ENCODE measurements at regions not wholly inside any gene's neighbourhood (a gene's known extent, or its start where the extent isn't known, plus 50 kb on each side); places are given as distances from the start of the nearest gene placed in this dataset.

- peak overlapping the region; percentile 54 for H3K27ac Mint-ChIP-seq (ENCODE audit: unreplicated experiment)
Observed at GRCh38 chr7:15780271-15780670, 93.8 kb upstream of the MEOX2 start.

GRCh38 chr7:15778191-15778590 is 91.7 kb upstream of the MEOX2 start:
- Mint-ChIP-seq H3K27me3 (ENCODE audit: low read depth) (no peaks in the 10 kb centered on the region), H3K4me1 (ENCODE audit: low read depth) (peaks cover 11% of the 10 kb centered on the region), H3K9me3 (ENCODE audit: low read depth) (no peaks in the 10 kb centered on the region), H3K4me3 (ENCODE audit: unreplicated experiment) (no peak overlapping the region), H3K27ac (ENCODE audit: unreplicated experiment) (no peak overlapping the region), H3K36me3 (ENCODE audit: low read depth) (no peaks in the 10 kb centered on the region)
- TF ChIP-seq CTCF (IDR thresholded peaks at IDR 0.05) = no peak
- no peak for DNase-seq (ENCODE audit: low spot score)

More at GRCh38 chr7:15780271-15780670, 93.8 kb upstream of the MEOX2 start:
- Mint-ChIP-seq H3K4me1 (ENCODE audit: low read depth) (peaks cover 16% of the 10 kb centered on the region), H3K27me3 (ENCODE audit: low read depth) (no peaks in the 10 kb centered on the region), H3K4me3 (ENCODE audit: unreplicated experiment) (no peak overlapping the region), H3K9me3 (ENCODE audit: low read depth) (no peaks in the 10 kb centered on the region), H3K36me3 (ENCODE audit: low read depth) (no peaks in the 10 kb centered on the region)
- TF ChIP-seq CTCF (IDR thresholded peaks at IDR 0.05) = no peak
- DNase-seq (ENCODE audit: low spot score) = no peak

- DNase-seq (ENCODE audit: low spot score) = no peak
- H3K36me3 Mint-ChIP-seq (ENCODE audit: low read depth) = peaks cover 4% of the 10 kb centered on the region
- no peak overlapping the region for H3K27ac Mint-ChIP-seq (ENCODE audit: unreplicated experiment)
- H3K9me3 Mint-ChIP-seq (ENCODE audit: low read depth) = peaks cover 7% of the 10 kb centered on the region
- no peak overlapping the region for H3K4me3 Mint-ChIP-seq (ENCODE audit: unreplicated experiment)
- no peak for TF ChIP-seq CTCF (IDR thresholded peaks at IDR 0.05)
- no peaks in the 10 kb centered on the region for H3K27me3 Mint-ChIP-seq (ENCODE audit: low read depth)
- peaks cover 9% of the 10 kb centered on the region for H3K4me1 Mint-ChIP-seq (ENCODE audit: low read depth)
Observed at GRCh38 chr7:15765753-15766152, 79.3 kb upstream of the MEOX2 start.

GRCh38 chr7:15764851-15765382 is 78.4 kb upstream of the MEOX2 start:
- Mint-ChIP-seq H3K27me3 (ENCODE audit: low read depth) (no peaks in the 10 kb centered on the region), H3K4me1 (ENCODE audit: low read depth) (peaks cover 9% of the 10 kb centered on the region), H3K4me3 (ENCODE audit: unreplicated experiment) (no peak overlapping the region), H3K9me3 (ENCODE audit: low read depth) (peaks cover 4% of the 10 kb centered on the region), H3K27ac (ENCODE audit: unreplicated experiment) (no peak overlapping the region), H3K36me3 (ENCODE audit: low read depth) (peaks cover 2% of the 10 kb centered on the region)
- no peak for DNase-seq (ENCODE audit: low spot score)
- TF ChIP-seq CTCF (IDR thresholded peaks at IDR 0.05) = no peak

- peaks cover 9% of the 10 kb centered on the region for H3K4me1 Mint-ChIP-seq (ENCODE audit: low read depth)
- no peak overlapping the region for H3K27ac Mint-ChIP-seq (ENCODE audit: unreplicated experiment)
- no peaks in the 10 kb centered on the region for H3K27me3 Mint-ChIP-seq (ENCODE audit: low read depth)
- H3K9me3 Mint-ChIP-seq (ENCODE audit: low read depth) = no peaks in the 10 kb centered on the region
- H3K4me3 Mint-ChIP-seq (ENCODE audit: unreplicated experiment) = no peak overlapping the region
- no peak for TF ChIP-seq CTCF (IDR thresholded peaks at IDR 0.05)
- no peak for DNase-seq (ENCODE audit: low spot score)
- no peaks in the 10 kb centered on the region for H3K36me3 Mint-ChIP-seq (ENCODE audit: low read depth)
Observed at GRCh38 chr7:15764010-15764409, 77.5 kb upstream of the MEOX2 start.

All from chondrocyte (in vitro differentiated cells).